Daoy (cell line): ENCODE measurements at regions not wholly inside any gene's neighbourhood (a gene's known extent, or its start where the extent isn't known, plus 50 kb on each side); places are given as distances from the start of the nearest gene placed in this dataset.

Experiments
- DNase-seq: peaks from one replicate; pipeline ENCODE4 v3.0.0-alpha.2; 2015; ENCODE audit warnings: low read depth

GRCh38 chr1:194279975-194280374, 1093.6 kb upstream of the B3GALT2 start:
- DNase-seq, result no peak

DNA sequence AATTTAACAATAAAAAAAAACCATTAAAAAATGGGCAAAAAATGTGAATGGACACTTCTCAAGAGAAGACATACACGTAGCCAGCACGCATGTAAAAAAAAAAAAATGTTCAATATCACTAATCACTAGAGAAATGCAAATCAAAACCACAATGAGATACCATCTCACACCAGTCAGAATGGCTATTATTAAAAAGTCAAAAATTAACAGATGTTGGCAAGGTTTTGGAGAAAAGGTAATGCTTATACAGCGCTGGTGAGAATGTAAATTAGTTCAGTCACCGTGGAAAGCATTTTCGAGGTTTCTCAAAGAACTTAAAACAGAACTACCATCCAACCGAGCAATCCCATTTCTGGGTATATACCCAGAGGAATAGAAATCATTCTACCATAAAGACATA, 1091.5 kb upstream of the B3GALT2 start:
- no peak for DNase-seq

DNA sequence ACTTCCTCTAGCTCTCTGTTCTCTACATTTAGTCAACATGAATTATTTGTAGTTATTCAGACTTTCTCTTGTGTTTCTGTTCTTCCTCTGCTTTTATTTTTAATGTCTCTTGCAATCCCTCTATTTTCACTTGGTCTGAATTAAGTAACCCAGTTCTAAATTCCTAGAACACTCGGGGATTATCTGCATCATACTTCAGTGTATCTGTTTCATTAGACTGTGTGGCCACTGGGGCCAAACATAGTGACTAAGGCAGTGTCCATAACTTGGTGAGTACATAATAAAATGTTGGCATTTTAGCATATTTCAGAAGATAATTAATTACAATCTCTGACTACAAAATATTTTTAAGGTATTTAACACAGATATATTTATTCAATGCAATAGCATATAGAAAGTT, 1087.2 kb upstream of the B3GALT2 start:
- no peak for DNase-seq

DNA sequence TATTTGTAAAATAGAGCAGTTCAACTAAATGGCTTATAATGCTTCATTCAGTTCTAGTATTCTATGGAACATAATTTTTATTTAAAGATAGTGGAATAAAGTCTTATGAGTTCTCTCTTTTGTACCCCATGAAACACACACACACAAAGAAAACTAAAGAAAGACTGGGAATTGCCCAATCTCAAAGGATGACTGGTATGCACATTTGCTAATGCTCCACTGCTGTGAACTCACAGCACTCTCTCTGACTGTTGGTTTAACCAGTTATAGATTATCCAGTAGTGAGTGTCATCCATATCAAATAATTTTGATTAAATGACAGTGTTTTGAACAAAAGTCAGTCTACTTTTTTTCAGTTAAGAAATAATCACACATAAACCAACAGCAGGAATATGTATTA, 1082.4 kb upstream of the B3GALT2 start:
- DNase-seq, result no peak

GRCh38 chr1:194267021-194267420, 1080.6 kb upstream of the B3GALT2 start:
- no peak for DNase-seq

DNA sequence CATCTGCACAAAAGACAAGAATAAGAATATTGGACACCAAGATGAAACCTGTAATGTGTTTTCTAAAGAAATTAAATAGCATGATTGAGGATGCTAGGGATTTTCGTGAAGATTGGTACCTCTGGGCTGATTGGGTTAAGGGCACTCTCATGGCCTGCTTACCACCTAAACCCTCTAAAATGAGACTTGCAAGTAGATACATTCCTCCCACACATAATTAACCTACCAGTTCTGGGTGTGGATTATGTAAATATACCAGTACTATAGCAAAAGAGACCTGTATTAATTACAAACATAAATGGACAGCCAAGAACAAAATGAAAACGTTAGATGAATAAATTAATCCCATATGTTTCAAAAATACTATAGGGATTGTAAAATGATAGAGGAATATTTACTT, 1069.6 kb upstream of the B3GALT2 start:
- DNase-seq, result no peak

- DNase-seq, result no peak
Observed at GRCh38 chr1:194252199-194252598, 1065.8 kb upstream of the B3GALT2 start.

- DNase-seq, result no peak
Observed at GRCh38 chr1:194241215-194241614, 1054.8 kb upstream of the B3GALT2 start.

DNA sequence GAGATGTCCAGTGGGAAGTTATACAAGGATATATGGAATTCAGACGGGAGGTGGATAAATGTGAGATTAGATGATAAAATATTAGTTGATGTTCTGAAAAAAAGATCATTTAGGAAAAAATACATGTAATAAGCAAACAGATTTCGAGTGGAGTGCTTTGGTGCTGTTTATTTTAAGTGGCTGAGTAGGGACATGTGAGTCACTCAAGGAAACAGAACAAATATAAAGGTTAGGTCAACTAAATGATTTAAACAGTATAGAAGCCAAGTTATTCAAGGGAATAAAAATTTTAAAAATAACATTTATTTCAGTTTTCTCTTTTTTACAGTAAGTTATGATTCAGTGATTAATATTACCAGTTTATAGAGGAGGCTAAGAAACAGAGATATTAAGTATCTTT, 1046.7 kb upstream of the B3GALT2 start:
- no peak for DNase-seq

- DNase-seq, result peak; percentile 0
Observed at GRCh38 chr1:194230351-194231144, 1044.1 kb upstream of the B3GALT2 start.

GRCh38 chr1:194228427-194228826, 1042.0 kb upstream of the B3GALT2 start:
- DNase-seq, result no peak

DNA sequence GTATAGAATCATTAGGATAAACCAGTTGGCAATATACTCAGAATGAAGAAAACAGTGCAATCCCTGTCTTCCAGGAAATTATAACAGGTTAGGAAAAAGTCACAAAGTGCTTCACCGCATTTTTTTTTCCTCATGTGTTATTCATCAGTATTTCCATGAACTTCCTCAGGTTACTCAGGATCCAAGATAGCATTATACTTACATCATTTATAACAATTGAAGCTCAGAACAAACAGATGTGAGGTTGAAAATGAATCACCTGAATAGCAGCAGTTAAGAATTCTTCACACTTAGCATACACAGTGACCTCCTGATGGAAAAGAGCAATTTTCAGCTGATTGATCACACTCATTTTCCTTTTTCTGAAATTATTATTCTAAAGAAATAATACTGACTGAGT, 1040.7 kb upstream of the B3GALT2 start:
- DNase-seq, result no peak

- DNase-seq, result no peak
Observed at GRCh38 chr1:194225821-194226220, 1039.4 kb upstream of the B3GALT2 start.

DNA sequence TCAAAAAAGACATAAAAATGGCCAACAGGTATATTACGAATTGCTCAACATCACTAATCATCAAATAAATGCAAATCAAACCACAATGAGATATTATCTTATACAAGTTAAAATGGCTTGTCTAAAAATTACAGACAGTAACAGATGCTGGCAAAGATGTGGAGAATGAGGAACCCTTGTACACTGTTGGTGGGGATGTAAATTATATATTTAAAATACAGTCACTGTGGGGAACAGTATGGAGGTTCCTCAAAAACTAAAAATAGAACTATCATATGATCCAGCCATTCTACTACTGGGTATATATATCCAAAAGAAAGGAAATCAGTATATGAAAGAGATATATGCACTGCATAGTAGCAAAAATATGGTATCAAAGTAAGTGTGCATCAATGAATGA, 1037.2 kb upstream of the B3GALT2 start:
- DNase-seq, result no peak

- DNase-seq, result no peak
Observed at GRCh38 chr1:194215448-194215847, 1029.0 kb upstream of the B3GALT2 start.

DNA sequence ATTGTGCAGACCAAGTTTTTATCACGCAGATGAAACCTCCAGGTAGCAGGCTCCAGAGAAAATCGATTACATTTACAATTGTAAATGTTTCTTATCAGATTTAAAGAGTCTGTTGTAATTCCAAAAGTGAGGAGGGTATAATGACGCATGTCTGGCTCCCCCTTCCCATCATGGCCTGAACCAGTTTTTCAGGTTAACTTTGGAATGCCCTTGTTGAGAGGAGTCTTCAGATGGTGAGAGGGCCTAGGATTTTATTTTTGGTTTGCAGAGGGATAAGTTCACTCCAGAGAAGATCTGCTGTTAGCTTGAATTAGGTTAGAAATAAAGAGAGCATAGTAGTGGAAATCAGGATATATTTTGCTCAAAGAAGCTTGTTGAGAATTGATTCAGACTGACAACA, 1028.3 kb upstream of the B3GALT2 start:
- DNase-seq, result no peak

DNA sequence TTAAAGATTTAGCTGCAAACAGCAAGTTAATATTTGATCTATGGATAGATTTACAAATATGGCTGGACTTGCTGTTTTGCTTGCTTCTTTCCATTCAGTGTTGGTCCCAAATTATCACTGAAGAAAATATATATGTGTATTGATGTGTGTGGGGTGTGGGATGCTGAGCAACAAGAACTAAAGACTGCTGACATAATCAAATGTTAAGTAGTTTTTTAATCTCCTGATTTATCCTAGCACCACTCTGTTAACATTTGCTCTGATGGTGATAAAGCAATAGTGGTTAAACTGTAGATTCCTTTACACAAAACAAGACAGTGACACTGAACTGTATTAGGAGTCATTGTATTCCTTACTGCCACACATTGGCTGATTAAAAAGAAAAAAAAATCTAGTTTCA, 1023.5 kb upstream of the B3GALT2 start:
- DNase-seq, result no peak

DNA sequence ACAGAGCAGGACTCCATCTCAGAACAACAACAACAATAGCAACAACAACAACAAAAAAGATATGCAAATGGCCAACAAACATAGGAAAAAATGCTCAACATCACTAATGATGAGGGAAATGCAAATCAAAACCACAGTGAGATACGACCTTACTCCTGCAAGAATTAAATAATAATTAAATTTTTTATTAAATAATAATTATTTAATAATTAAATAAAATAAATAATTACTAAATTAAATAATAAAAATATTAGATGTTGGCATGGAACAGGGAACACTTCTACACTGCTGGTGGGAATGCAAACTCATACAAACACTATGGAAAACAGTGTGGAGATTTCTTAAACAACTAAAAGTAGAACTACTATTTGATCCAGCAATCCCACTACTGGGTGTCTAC, 1022.3 kb upstream of the B3GALT2 start:
- DNase-seq, result no peak

- no peak for DNase-seq
Observed at GRCh38 chr1:194196562-194196961, 1010.1 kb upstream of the B3GALT2 start.

- DNase-seq, result no peak
Observed at GRCh38 chr1:194194724-194195123, 1008.3 kb upstream of the B3GALT2 start.

DNA sequence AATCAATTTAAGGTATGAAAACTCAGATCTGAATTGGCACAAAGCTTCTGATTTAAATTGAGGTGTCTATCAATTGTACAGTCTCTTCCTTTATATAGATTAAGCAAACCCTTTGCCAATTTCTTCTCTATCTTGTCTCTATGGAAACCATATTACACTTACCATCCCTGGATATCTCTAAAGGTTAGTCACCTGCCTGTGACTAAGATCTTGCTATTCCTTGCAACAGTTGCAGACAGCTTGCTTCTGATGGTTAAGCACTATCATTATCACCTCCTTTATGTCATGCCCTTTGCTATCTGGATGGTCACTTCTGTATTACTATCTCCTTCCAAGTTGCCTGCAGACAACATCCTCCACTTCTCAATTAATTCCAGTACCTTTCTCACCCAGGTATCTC, 998.6 kb upstream of the B3GALT2 start:
- DNase-seq, result no peak

DNA sequence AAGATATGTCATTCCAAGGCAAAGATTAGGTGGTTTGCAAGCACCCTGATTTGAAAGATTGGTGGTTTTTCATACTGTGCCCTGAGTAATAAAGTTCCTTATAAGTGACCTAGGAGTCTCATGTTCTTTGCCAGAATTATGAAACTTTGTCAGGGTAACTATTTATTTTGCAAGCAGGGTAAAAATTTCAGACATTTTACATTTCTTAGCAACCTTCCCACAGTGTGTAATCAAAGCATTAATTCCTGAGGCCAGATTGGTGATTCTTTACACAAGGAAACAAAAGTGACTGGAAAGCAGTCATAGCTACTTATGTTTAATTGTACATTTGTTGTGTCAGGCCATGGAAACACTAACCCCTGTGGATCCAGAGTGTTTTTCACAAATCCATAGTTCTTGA, 998.0 kb upstream of the B3GALT2 start:
- DNase-seq, result no peak

GRCh38 chr1:194181845-194182244, 995.4 kb upstream of the B3GALT2 start:
- DNase-seq, result no peak

DNA sequence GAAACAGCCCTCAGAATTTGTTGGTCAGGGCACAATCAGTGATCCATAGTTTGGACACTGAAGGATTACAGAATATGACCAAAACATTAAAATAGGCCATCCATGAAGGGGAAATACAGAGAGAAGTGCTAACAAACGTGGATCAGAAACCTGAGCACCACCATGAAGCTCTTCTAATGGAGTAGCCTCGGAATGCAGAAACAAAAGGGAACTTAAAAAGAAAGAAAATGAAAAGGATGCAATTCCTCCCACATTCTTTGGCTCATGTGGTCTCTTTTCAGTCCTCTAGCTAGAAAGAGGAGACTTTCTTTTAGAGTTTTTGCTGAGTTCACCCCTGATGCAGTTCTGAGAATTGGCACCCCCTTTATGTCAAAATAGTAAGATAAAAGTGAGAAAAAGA, 989.8 kb upstream of the B3GALT2 start:
- DNase-seq, result no peak
